Activated CD8-positive, alpha-beta memory T cell treated with anti-CD3 and anti-CD28 coated beads, Interleukin-2, amount 50 U/mL, for 48 hours (primary cell): ENCODE measurements at regions not wholly inside any gene's neighbourhood (a gene's known extent, or its start where the extent isn't known, plus 50 kb on each side); places are given as distances from the start of the nearest gene placed in this dataset.

Experiments used
- DNase-seq: peaks from one replicate; pipeline ENCODE4 v3.0.0-alpha.2; 2020

DNA sequence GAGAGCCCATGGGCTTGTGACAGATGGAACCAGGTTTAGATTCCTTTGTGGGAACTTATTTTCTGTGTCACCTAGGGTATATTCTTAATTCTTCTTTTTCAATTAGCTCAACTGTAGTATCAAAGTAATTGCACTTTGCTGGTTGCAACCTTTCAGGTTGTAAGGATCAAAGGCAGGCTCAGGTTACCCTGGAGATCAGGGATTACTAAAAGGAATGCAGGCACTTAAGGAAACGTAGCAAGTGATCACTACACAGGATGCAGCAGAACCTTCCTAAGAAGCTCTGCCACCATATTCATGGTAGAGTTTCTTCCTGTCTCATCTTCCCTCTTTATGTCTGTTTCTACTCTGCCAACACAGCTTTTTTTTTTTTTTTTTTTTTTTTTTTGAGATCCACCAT is 133.2 kb upstream of the JAG1 start:
- no peak for DNase-seq

DNA sequence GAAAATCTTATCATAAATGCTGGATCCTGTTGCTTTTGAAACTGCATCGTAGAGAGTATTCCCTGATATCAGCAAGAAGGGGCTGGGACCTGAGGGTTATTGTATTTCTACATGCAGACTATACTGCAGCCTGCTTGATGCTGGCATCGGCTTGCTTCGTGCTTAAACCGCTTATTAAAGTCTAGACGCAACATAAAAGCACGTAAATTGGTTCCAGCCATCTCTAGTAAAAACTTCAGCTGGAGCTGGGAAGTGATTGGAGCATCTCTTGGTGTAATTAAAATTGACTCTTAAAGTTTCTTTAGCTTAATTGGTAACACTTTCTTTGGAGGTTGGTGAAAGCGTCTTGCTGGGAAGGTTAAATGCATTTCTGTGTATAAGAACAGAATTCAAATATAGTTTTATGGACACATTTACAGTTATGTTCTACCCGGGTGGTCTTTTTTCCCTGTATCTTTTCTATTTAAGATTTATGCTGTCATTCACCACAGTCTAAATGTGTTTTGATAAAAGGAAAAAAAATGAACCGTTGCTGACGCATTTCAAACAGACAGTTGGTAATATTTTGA is 139.0 kb upstream of the JAG1 start:
- no peak for DNase-seq

DNA sequence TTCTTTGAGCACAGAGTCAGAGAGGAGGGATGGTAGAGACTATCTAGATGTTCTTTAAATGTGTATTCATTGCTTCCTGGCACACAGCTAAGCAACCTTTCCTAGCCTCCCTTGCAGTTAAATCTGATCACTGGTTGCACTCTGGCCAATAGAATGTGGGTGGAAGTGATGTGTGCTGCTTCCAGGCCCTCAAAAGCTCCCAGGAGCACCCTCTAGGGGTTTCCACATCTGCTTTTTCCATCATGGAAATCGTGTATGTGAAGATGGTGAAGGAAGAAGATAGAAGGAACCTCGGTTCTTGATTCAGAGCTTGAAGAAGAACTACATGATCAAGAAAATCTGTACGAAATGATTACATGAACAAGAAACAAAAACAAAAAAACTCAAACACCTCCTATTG is 149.8 kb upstream of the JAG1 start:
- DNase-seq = no peak

DNA sequence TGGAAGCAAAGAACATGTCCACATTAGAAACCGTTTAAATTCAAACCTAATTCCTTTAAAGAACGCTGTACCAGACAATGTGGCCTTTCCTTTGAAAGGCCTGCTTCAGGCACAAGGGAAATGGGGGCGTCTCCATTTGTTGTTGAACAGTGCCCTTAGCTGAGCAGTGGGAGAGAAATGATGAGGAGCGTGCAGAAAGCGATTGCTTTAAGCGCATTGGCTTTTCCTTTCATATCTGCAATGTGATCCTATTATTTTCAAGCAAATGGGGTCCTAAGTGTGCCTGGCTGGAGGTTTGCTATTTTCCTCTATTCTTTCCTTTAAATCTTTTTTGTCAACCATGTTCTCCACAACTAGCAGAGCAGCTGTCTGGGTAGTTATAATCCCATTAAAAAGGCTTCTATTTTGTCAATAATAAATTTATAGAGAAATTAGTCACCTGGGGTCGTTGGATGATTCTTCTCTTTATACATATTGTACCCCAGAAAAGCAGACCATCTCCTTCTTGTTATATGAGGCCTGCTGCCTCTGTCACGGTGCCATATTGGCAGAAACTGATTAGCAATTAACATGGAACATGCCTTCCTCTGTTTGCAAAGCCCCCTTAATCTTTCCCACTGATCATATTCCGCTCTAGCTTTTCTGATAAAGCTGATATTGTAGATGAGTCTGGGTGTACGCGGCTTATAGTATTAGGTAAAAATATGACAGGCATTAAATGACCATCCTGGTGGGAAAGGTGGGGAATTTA is 151.1 kb upstream of the JAG1 start:
- no peak for DNase-seq

DNA sequence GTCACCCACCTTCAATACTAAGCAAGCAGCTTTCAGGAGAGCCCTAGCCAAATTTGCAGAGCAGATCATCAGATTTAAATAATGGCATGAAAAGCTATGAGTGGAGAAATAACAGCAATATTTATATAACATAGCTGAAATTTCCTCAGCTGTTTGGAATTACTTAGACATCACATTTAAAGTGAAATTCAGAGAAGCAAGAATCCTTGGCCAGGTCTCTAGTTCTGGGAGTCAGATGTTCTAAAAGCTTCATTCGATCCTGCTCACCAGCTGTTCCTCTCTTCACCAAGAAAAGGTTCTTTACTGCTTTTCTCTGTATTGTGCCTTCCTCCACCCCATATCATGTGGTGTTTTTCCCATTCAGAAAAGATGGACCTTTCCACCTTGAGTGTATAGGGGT is 152.3 kb upstream of the JAG1 start:
- DNase-seq = no peak

DNA sequence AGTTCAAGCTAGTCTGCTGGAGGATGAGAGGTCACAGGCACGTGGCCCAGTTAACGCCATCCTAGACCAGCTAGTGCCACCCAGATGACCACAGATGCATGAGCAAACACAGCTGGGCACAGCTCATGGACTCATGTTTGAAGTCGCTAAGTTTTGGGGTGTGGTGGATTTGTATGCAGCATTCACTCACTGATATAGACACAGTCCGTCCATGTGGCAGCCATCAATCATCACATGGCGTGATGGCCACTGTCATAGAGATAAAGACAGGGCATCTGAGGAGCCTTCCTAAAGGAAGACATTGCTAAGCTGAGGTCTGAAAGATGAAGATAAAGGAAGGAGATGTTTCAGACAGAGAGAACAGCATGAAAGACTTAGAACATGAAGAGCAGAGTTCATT is 154.4 kb upstream of the JAG1 start:
- DNase-seq = no peak

DNA sequence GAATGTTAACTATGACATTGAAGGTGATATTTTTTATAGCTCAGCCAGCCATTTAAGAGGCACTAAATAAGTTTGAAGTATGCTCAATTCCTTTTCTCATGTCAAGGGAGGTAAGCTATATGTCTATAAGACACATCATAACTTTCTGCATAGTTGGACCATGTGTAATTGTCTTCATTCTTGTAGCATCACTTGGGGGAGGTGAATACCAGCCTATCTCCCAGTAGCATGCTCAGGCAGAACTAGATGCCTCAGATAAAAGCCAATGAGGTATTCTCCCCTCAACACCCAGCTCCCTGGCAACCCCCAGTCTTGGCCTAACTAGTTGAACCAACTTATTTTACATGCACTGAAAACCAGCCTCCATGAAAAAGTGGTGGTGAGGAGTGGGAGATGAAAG is 158.3 kb upstream of the JAG1 start:
- no peak for DNase-seq

DNA sequence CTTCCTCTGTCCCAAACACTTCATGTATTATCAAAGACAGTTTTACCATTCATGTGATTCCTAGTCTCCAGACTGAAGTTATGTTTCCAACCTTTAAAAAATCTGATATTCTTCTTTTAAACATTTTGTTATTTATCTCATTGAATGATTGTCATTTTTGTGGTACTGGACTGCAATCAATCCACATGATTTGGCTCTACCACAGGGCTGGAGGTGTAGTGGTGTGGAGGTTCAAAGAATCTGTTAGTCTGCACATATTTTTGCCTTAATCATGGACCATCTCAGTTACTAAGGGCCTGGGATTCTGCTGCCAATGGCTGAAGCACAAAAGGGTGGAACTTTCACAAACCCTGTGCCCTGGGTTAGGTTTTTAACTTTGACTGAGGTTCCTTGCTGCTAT is 164.1 kb upstream of the JAG1 start:
- DNase-seq = no peak

DNA sequence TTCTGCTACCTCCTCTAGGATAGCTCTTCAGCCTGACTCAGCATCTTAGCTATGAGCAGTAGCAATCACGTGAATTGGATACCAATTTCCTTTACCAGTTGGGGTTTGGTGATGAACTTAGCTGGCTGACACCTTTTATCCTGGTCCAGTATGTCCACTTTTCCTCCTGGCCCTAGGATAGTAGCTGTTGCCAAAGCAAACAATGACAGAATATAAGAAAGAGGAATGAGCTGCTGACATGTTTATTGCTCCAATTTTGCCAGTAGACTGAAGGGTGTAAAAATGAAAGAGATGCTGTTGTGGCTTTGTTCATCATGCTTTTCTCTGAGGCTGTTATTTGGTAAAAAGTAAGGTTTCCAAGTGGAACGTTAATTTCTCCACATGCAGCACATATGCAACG is 168.3 kb upstream of the JAG1 start:
- no peak for DNase-seq

DNA sequence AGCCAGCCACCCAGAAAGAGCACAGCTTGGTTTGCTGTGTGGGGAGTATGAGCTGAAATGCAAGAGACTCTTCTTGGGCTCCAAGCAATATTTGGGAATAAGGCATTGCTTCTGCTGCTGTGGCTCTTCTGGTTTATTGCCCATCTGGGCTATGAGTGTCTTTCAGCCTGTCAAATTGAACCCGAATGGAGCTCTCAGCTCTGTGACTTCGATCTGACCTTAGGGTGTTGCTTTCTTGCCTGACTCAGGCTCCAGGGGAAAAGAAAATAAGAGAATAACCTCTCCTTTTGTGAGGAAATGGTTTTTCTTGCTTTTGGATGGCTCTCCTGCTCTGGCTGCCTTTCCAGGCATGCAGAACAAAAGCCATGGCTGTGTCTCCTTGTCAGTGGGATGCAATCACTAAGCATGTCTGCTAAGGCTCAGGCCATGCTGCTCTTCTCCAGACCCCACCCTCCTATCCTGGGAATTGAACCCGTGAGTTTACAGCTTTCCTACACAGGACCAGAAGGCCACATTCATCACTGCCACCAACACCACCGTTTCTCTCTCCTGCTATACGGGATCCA is 169.4 kb upstream of the JAG1 start:
- DNase-seq = no peak

DNA sequence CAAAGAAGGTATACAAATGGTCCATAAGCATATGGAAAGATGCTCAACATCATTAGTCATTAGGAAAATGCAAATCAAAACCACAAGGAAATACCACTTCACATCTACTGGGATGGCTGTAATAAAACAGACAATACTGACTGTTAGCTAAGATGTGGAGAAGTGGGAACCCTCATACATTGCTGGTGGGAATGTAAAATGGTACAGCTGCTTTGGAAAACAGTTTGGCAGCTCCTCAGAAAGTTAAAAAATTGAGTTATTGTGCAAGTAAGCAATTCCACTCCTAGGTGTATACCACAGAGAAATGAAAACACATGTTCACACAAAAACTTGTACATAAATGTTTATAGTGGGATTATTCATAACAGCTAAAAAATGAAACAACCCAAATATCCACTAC is 173.0 kb upstream of the JAG1 start:
- DNase-seq = no peak

DNA sequence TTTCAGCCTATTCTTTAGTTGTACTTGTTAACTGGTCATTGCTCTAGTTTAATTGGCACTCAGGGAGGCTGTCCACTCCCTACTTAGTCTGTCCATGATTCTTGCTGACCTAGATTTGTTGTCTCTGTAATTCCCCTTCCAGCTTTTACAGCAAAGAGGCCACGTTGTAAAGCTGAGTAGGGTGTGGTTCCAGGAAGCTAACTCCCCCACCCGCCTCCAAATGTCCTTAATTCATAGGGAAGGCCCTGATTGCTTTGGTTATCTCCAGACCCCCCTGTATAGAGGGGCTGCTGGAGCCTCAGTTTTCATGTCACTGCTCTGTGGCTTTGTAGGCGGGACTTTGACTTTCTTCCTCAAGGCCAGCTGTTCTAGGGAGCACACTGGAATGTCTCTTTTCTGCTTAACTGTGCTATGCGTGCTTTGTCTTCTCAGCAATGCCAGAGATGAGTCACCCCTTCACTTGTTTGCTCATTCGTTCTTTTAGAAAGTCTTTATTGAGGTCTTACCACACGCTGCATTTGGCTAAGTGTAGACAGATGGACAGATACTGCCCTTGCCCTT is 175.1 kb upstream of the JAG1 start:
- no peak for DNase-seq

DNA sequence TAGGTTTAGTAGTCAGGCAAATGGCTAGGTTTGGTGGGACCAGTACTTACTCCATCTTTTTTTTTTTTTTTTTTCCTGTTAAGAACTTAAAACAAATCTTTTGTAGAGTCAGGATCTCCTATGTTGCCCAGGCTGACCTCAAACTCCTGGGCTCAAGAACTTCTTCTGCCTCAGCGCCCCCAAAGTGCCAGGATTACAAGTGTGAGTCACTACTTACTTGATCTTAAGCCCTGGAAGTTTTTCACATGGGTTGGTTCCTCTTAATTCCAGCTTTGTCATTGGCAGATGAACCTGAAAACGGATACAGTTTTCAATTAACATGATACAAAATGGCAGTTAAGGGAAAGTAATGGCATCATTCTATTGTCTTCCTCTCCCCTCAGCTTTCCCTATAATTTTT is 179.4 kb upstream of the JAG1 start:
- DNase-seq = no peak

DNA sequence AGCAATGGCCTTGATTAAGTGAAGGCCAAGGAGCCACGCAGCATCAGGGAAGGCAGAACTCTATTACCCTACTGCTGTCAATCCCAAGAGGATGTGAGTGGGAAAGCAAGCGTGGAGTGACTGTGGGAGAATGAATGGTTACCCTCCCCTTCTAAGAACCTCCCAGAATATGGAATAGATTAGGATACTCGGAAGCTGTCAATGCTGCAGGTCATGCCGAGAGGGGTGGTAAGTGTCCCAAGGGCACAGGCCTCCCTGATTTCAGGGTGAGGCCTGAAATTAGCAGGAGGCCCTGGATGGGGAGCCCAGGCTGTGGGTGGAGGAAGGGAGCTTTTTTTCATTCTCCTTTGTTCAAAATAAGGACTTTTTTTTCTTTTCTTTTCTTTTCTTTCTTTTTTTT is 179.9 kb upstream of the JAG1 start:
- no peak for DNase-seq

DNA sequence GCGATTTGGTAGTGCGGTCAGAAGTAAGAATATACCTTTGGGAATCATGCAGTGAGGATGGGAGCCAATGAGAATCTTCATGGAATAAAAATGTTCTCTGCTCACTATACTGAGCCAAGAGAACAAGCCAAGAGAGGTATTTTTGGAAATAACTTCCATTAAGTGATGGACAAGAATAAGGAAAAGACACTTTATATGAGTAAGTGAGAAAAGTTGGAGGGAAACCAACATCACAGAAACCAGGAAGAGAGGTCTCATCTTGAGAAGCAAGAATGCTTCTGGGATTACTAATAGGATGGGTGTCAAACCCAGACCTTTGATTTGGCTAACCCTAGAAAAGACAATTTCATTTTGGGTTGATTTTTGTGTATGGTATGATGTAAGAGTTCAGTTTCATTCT is 181.2 kb upstream of the JAG1 start:
- DNase-seq = no peak

DNA sequence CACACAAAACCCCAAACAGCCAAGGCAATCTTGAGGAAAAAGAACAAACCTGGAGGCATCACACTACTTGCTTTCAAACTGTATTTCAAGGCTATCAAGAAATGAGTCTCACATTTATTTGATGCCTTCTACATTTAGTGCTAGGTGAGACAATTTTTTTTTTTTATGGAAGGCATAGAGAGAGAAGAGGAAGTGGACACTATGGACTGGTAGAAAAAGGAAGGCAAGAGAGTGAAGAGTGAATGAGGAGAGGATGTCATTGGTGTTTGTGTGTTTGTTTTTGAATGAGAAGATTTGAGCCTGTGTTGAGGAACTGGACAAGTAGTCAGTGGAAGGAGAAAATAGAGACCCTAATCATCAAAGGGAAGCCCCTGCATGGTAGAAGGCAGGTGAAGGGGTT is 182.0 kb upstream of the JAG1 start:
- no peak for DNase-seq

DNA sequence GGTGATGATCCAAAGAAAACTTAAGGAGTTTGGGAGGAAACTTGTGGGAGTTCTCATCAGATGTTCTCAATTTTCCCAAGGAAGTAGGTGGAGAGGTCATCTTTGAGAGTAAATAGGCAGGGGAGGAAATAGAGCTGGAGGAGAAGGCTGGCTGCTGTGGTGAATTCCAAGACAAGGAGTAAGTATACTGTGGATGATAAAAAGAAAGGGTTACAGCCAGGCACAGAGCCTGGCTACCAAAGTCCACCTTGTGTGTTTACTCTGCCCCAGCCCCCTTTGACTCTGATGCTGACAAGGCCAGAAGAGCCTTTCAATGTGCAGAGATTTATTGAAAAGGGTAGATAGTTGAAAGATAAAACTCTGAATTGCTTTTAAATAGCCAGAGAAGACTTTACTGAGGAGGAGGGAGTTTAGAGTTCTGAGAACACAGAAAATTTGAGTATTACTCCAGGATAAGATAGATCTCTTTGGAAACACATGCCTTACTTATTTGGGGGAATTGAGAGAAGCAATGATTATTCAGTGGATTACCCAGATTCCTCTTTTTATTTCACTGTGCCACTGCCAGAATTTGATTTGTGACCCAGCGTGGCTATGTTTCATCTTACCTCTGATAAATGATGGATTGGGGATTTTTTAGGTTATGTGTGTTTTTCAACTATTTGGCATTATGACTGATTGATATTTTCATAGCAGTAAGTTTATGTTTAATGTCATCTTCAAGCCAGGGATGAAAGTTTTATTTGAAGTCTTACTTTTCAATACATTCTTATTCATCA is 182.6 kb upstream of the JAG1 start:
- DNase-seq = no peak

DNA sequence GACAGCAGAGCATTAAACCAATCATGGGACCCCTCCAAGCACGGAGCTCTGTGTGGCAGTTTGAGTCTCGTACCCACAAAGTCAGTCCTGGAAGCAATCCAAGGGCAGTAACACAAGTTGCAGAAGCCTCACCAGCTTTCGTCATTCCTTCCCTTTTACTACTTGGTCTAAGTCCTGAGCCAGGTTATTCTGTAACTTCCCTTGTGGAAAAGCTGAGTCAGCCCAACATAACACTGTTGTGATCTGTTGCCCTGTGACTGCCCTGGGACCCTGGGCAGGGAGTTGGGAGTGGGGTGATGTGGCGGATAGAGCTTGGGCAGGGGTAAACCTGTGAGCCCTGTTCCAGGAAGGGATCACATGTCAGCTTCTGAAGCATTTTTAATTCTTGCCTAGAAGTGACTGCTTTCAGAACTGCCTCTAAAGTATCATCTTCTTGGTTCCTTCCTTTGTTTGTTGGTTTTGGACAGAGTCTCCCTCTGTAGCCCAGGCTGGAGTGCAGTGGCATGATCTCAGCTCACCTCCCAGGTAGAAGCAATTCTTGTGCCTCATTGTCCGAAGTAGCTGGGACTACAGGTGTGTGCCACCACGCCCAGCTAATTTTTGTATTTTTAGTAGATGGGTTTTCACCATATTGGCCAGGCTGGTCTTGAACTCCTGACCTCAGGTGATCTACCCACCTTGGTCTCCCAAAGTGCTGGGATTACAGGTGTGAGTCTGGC is 183.7 kb upstream of the JAG1 start:
- DNase-seq = no peak

DNA sequence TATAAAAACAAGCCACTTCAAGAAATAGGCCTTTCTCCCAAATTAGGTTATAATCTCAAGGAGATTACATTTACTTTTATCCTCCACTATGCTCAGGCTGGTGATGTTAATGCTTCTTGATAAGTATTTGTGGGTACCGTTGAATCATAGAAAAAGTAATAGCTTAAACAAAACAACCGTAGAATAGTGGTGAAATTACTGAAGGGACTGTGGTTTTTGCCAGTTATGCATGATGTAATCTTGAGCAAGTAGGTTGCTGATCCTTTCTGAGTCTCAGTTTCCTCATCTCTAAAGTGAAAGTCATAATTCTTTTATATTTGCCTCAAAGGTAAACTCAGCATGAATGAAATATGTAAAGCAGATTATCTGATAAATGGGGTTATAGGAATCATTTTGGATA is 187.3 kb upstream of the JAG1 start:
- DNase-seq = no peak

DNA sequence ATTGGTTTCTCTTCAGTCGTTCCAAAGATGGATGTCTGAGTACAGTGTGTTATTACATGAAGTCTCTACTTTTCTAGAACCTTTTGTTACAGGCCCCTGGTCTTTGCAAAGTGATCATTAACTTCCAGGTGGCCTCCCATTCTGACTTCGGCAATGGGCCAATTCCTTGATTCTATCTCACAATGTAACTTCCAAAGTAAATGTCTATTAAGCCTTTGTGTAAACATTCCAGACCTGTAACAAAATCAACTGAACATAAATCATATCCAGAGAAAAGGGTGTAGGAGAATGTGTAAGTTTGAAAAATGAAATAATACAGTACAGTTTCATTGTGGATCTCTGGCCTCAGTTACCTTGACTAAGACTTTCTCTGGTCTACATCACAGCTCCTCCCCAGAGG is 187.8 kb upstream of the JAG1 start:
- DNase-seq = no peak

DNA sequence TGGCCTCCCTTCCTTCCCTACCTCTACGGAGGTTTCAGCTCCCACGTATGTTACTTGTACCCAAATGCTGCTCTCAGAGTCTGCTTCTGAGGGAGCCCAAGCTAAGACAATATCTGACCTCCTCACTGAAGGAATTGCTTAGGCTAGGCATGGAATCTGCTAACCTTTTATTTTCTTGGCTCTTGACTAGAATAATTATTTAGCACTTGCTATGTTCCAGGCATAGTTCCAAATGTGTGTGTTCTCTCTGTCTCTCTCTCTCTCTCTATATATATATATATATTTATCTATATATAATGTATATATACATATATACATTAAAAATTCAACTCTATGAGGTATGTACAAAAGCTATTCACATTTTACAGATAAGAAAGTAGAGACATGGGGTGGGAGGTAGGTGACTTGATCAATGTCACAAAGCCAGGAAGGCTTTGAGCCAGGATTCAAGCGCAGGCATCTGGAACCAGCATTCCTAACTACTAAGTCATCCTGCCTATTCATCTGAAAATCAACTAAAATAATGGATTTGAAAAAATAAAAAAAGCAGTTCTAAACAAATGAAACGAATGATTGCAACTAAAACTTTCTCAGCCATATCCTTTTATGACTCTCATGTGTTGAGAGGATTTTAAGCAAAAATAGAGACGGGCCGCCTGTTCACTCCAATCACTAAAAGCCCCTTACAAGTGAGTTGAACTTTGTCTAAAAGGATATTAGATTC is 189.7 kb upstream of the JAG1 start:
- no peak for DNase-seq

DNA sequence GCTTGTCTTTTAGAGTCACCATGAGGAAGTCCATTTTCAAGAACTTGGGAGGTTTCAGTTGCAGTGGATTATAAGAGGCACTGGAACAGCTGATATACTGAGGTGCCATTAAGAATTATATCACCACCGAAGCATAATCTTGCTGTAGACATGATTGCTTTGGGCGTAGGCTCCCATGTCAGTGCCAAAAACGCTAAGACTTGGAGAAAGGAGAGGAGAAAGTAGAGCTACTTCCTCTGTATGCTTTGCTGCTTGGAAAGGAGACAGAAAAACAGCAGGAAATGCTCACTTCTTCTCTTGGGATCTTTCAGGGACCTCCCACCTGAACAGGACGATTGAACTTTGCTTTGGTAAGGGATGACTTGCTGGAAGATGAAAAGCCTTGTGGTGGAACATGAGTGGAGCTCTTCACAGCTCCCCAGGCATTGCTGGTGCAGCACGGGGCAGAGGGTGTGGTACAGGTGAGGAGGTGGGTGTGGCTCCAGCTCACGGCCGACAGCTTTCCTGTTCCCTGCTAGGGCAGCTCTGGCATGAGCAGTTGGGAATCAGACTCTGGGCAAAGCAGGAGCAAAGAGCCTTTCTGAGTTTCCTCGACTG is 190.4 kb upstream of the JAG1 start:
- no peak for DNase-seq
